ENCODE measurements at regions not wholly inside any gene's neighbourhood (a gene's known extent, or its start where the extent isn't known, plus 50 kb on each side); places are given as distances from the start of the nearest gene placed in this dataset.
"Not testable (repeated sequence)": the region's sequence is repeated elsewhere in the genome, so short reads cannot be mapped to it uniquely, and the experiment has no call there.

- TF ChIP-seq HES4 (CRISPR knock-in tag; IDR thresholded peaks at IDR 0.05; ENCODE audit: borderline replicate concordance); CTCF (CRISPR knock-in tag; IDR thresholded peaks at IDR 0.05); RBFOX2 (IDR thresholded peaks at IDR 0.05; ENCODE audit: low read depth, low read length); RFX5 (IDR thresholded peaks at IDR 0.05; ENCODE audit: low read depth, low read length); ZFX (CRISPR knock-in tag; IDR thresholded peaks at IDR 0.05; ENCODE audit: low read depth); BRCA1 (CRISPR knock-in tag; IDR thresholded peaks at IDR 0.05); ATF4 (CRISPR knock-in tag; IDR thresholded peaks at IDR 0.05): not testable (repeated sequence)
Measured at GRCh38 chr11:109682788-109683187, 260.8 kb downstream of the C11orf87 start.

Measured in HepG2 (cell line).